NCI-H2196 (cell line): ENCODE measurements at regions not wholly inside any gene's neighbourhood (a gene's known extent, or its start where the extent isn't known, plus 50 kb on each side); places are given as distances from the start of the nearest gene placed in this dataset.

Source experiments
- DNase-seq: peaks from one replicate; lab custom pipeline; 2025; ENCODE audit not compliant: unreplicated experiment; lab: John Stamatoyannopoulos, UW

DNA sequence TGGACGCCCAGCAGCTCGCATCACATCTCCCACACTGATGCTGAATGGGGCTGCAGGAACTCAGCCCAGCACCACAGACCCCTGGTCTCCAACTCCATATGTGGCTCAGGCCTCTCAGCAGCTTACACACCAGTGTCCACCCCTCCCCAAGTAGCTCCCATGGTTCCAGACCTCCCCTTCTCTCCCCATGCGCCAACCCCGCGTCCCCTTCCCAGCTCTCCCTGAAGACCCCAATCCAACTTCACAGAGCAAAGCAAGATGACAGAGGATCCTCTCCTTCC lies 188.9 kb downstream of the SH3BP4 start:
- DNase-seq: no peak

GRCh38 chr2:235141411-235142128 lies 189.8 kb downstream of the SH3BP4 start:
- no peak for DNase-seq

GRCh38 chr2:235142601-235143000 lies 190.8 kb downstream of the SH3BP4 start:
- no peak for DNase-seq

GRCh38 chr2:235143789-235144188 lies 192.0 kb downstream of the SH3BP4 start:
- no peak for DNase-seq

GRCh38 chr2:235144291-235144690 lies 192.5 kb downstream of the SH3BP4 start:
- DNase-seq: no peak

GRCh38 chr2:235146206-235146605 lies 194.4 kb downstream of the SH3BP4 start:
- no peak for DNase-seq

DNA sequence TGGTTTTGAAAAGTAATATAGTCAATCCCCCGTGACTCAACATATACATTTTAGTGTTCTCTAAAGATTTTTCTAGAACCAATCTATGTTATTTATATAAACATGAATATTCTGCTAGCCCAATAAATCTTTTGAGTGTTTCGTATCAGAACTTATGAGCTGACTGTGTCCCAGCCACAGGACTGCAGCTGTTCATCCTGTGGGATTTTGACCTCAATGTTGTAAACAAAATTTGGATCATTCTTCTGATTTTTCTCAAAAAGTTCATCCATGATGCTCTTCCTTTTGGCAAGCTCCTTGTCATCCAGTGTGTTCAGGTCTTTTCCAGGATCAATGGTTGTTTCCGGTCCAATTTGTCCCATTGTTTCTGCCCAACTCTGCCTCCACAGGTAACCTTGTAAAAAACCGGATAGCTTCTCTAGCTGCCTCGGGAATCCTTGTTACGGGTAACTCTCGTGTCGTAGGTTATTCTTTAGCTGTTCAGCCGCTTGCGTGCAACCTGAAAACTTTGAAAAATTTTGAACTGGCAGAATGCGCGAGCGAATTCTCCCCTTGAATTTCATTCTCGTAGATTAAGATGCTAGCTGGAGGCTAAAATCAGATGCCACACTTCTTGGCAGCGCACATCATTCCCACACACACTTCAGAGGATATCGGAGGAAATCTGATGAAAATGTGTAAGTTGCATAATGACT lies 195.2 kb downstream of the SH3BP4 start:
- DNase-seq: no peak

- no peak for DNase-seq
Measured at GRCh38 chr2:235148201-235149170, 196.7 kb downstream of the SH3BP4 start.

GRCh38 chr2:235149240-235149659 lies 197.4 kb downstream of the SH3BP4 start:
- DNase-seq: no peak

GRCh38 chr2:235149736-235150135 lies 197.9 kb downstream of the SH3BP4 start:
- DNase-seq: no peak

GRCh38 chr2:235151152-235151551 lies 199.3 kb downstream of the SH3BP4 start:
- DNase-seq: no peak

- no peak for DNase-seq
Measured at GRCh38 chr2:235155163-235155562, 203.3 kb downstream of the SH3BP4 start.

- DNase-seq: no peak
Measured at GRCh38 chr2:235156055-235156454, 204.2 kb downstream of the SH3BP4 start.

- no peak for DNase-seq
Measured at GRCh38 chr2:235157746-235158482, 206.1 kb downstream of the SH3BP4 start.

DNA sequence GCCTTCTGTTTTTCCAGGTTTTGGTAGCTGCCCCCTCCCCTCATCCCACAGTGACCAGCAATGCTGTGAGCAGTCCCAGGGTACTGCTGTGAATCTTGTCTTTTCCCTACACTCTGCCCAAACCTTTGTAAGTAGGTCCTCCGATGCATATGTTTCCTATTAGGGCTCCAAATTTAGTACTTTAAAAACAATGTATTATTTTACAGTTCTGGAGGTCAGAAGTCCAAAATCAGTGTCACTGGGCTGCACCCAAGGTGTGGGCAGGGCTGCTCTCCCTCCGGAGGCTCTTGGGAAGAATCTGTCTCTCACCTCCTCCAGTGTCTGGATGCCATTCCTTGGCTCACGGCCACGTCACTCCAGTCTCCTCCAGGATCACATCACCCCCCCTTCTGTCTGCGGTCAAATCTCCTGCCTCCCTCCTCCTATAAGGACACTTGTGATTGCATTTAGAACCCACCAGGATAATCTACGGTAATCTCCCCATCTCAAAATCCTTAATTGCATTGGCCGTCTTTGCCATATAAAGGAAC lies 208.5 kb downstream of the SH3BP4 start:
- DNase-seq: no peak

- DNase-seq: no peak
Measured at GRCh38 chr2:235161565-235161964, 209.7 kb downstream of the SH3BP4 start.

- DNase-seq: no peak
Measured at GRCh38 chr2:235162082-235162836, 210.4 kb downstream of the SH3BP4 start.

DNA sequence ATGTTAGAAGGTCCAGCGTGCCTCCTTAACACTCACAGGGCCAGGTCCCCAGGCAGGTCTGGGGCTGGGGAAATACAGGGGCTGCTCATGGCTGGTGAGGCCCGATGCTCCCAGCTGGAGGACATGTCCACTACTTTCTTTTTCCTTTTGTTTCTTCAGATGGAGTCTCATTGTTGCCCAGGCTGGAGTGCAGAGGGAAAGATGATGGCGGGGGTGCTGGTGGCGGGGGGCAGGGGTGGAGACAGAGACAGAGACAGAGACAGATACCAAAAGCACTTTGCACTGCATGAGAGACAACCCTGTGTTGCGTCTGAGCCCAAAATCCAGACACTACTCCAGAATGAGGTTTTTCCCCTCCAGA lies 211.0 kb downstream of the SH3BP4 start:
- DNase-seq: no peak

DNA sequence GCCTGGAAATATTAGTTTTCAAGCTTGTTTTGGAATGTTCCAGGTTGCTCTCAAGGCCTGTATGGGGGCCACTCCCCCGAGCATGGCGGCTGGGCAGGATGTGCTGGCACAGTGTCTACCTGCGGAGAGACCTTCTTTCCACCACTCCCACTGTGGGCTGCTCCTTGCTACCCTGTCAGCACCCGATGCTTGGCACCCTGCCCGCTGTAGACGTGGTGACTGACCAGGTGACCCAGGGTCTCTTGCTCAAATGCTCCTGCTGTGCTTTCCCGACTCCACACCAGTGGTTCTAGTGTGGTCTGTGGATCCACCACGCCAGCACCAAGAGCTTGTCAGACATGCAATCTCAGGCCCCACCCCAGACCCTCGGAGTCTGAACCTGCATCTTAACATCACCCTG lies 213.3 kb downstream of the SH3BP4 start:
- DNase-seq: no peak

DNA sequence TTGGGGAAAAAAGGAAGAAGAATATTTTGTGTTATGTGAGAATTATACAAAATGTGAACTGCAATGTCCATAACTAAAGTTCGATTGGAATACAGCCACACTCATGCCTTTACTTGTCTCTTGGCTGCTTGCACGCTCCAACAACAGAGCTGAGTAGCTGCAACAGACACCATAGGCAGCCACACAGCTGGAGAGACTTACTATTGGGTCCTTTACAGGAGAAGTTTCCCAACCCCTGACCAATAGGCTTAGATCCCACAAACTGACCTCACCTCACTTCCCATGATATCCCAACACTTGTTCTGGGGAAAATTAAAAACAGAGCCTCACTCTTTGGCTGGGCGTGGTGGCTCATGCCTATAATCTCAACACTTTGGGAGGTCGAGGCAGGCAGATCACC lies 213.8 kb downstream of the SH3BP4 start:
- no peak for DNase-seq
